Cardiac muscle cell (in vitro differentiated cells and primary cell): ENCODE measurements at regions not wholly inside any gene's neighbourhood (a gene's known extent, or its start where the extent isn't known, plus 50 kb on each side); places are given as distances from the start of the nearest gene placed in this dataset.

ENCODE experiments used
- DNase-seq, 2 donors: peaks; one replicate each; pipeline versions ENCODE4 v3.0.0 to v3.0.0-alpha.2; 2010 to 2017; ENCODE audit warnings: low read depth in 1 of 2, low spot score in 1 of 2
- H3K27ac ChIP-seq: fragments of 200-600 bp; sonication (generic); 2 replicates; pipeline ENCODE4 v1.5.1; 2016
- H3K27me3 ChIP-seq: fragments of 200-600 bp; sonication (generic); 2 replicates; pipeline ENCODE4 v1.6.0; 2016; ENCODE audit warnings: control low read depth
- H3K36me3 ChIP-seq: fragments of 200-600 bp; sonication (generic); 2 replicates; pipeline ENCODE4 v1.5.1; 2016; ENCODE audit warnings: control low read depth
- H3K4me1 ChIP-seq: fragments of 200-600 bp; sonication (generic); 2 replicates; pipeline ENCODE4 v1.8.1; 2017; ENCODE audit warnings: low read depth, mild to moderate bottlenecking, mixed run types
- H3K4me3 ChIP-seq: fragments of 200-600 bp; sonication (generic); 2 replicates; pipeline ENCODE4 v1.5.1; 2016; ENCODE audit warnings: mild to moderate bottlenecking
- H3K9me3 ChIP-seq: fragments of 200-600 bp; sonication (generic); 2 replicates; pipeline ENCODE4 v1.5.1; 2017; ENCODE audit warnings: low read depth, mild to moderate bottlenecking, control low read depth
- CTCF ChIP-seq: IDR thresholded peaks from 2 replicates; pipeline ENCODE4 v1.5.1; 2012; ENCODE audit warnings: low read depth, mild to moderate bottlenecking, low read length

GRCh38 chr18:11523804-11524203 is 85.6 kb upstream of the SLC35G4 start:
- Histone ChIP-seq H3K27ac (no peak overlapping the region), H3K9me3 (no peaks in the 10 kb centered on the region), H3K36me3 (no peaks in the 10 kb centered on the region), H3K4me1 (no peaks in the 10 kb centered on the region), H3K27me3 (peaks cover 8% of the 10 kb centered on the region), H3K4me3 (no peak overlapping the region)
- no peak for DNase-seq
- no peak for TF ChIP-seq CTCF

DNA sequence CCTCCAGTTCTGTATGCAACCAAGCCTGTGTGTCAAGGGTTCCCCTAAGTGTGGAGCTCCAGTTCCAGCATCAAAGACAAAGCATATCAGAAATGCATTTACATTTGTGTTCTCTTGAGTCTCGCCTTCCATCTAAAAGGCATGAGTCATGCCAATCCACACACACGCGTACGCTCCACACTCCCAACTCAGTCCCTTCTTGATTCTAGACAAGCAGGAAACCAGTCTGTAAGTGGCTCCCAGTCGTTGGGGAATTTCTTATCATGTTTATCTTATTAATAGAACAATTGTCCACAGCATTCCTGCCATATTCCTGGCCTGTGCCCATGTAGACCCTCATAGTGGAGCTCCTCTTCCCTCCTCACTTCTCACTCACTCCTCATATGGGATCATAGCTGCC is 86.4 kb upstream of the SLC35G4 start:
- TF ChIP-seq CTCF: no peak
- no peak overlapping the region for H3K4me3 ChIP-seq
- H3K27ac ChIP-seq: no peak overlapping the region

GRCh38 chr18:11521853-11522252 is 87.5 kb upstream of the SLC35G4 start:
- Histone ChIP-seq H3K4me3 (no peak overlapping the region), H3K27me3 (peaks cover 11% of the 10 kb centered on the region), H3K36me3 (no peaks in the 10 kb centered on the region)

More for the DNA sequence above, 86.4 kb upstream of the SLC35G4 start:
- H3K27me3 ChIP-seq: peaks cover 10% of the 10 kb centered on the region
- no peaks in the 10 kb centered on the region for H3K36me3 ChIP-seq
- DNase-seq: no peak
- no peaks in the 10 kb centered on the region for H3K9me3 ChIP-seq
- H3K4me1 ChIP-seq: no peaks in the 10 kb centered on the region

DNA sequence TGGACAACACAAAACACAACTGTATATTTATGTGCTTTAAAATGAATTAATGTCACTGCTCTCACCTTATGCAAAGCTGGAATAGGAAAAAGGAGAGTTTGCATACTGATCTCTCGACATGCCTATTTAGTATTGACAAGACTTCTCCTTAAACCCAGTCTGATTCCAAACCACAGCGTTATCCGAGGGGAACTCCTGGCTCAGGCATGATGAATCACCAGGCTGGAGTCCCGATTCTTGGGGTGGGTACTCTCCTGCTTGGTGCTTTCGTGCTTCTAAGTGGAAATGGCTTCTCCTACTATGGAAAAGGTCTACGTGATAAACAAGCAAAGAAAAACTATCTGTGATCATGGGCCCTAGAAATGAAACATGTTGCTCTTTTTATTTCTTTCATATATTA is 88.9 kb upstream of the SLC35G4 start:
- Histone ChIP-seq H3K9me3 (no peaks in the 10 kb centered on the region), H3K27ac (no peak overlapping the region), H3K36me3 (no peaks in the 10 kb centered on the region), H3K27me3 (peaks cover 11% of the 10 kb centered on the region), H3K4me3 (no peak overlapping the region), H3K4me1 (no peaks in the 10 kb centered on the region)
- no peak for TF ChIP-seq CTCF
- no peak for DNase-seq

More at GRCh38 chr18:11521853-11522252, 87.5 kb upstream of the SLC35G4 start:
- no peak overlapping the region for H3K27ac ChIP-seq
- no peaks in the 10 kb centered on the region for H3K4me1 ChIP-seq
- no peak for DNase-seq
- TF ChIP-seq CTCF: no peak
- no peaks in the 10 kb centered on the region for H3K9me3 ChIP-seq

GRCh38 chr18:11518788-11519685 is 90.4 kb upstream of the SLC35G4 start:
- Histone ChIP-seq H3K27me3 (peaks cover 11% of the 10 kb centered on the region), H3K4me1 (no peaks in the 10 kb centered on the region), H3K27ac (no peak overlapping the region), H3K36me3 (no peaks in the 10 kb centered on the region), H3K9me3 (no peaks in the 10 kb centered on the region), H3K4me3 (no peak overlapping the region)
- peak; percentile 77 to 78 for DNase-seq
- peak; percentile 87 for TF ChIP-seq CTCF
